Hematopoietic multipotent progenitor cell treated with erythropoietin and hydrocortisone succinate and interleukin-3 and kit ligand, for 8 days (in vitro differentiated cells): ENCODE measurements at regions not wholly inside any gene's neighbourhood (a gene's known extent, or its start where the extent isn't known, plus 50 kb on each side); places are given as distances from the start of the nearest gene placed in this dataset.
A peak's percentile ranks its signal among the peaks of the same experiment; 100 is the strongest.
"Not testable (repeated sequence)": the region's sequence is repeated elsewhere in the genome, so short reads cannot be mapped to it uniquely, and the experiment has no call there.

Experiments
- DNase-seq: peaks from one replicate; pipeline ENCODE4 v3.0.0-alpha.2; 2015

GRCh38 chr10:100664316-100665149, 80.8 kb upstream of the PAX2 start:
- no peak for DNase-seq

- DNase-seq, result not testable (repeated sequence)
Measured at GRCh38 chr10:100666634-100667033, 78.7 kb upstream of the PAX2 start.

- no peak for DNase-seq
Measured at GRCh38 chr10:100669616-100670015, 75.8 kb upstream of the PAX2 start.

GRCh38 chr10:100670368-100670767, 75.0 kb upstream of the PAX2 start:
- no peak for DNase-seq

GRCh38 chr10:100670828-100671479, 74.4 kb upstream of the PAX2 start:
- peak; percentile 15 for DNase-seq

GRCh38 chr10:100672199-100672598, 73.2 kb upstream of the PAX2 start:
- no peak for DNase-seq

- no peak for DNase-seq
Measured at GRCh38 chr10:100677290-100677945, 68.0 kb upstream of the PAX2 start.

GRCh38 chr10:100679327-100679726, 66.1 kb upstream of the PAX2 start:
- DNase-seq, result no peak

GRCh38 chr10:100683004-100683403, 62.4 kb upstream of the PAX2 start:
- DNase-seq, result no peak

- DNase-seq, result no peak
Measured at GRCh38 chr10:100683545-100684300, 61.7 kb upstream of the PAX2 start.

GRCh38 chr10:100684688-100685235, 60.6 kb upstream of the PAX2 start:
- no peak for DNase-seq

- no peak for DNase-seq
Measured at GRCh38 chr10:100685331-100685730, 60.1 kb upstream of the PAX2 start.

GRCh38 chr10:100687143-100688003, 58.0 kb upstream of the PAX2 start:
- no peak for DNase-seq

- no peak for DNase-seq
Measured at GRCh38 chr10:100688201-100688600, 57.2 kb upstream of the PAX2 start.

- DNase-seq, result no peak
Measured at GRCh38 chr10:100693821-100694220, 51.6 kb upstream of the PAX2 start.
